ENCODE measurements at regions not wholly inside any gene's neighbourhood (a gene's known extent, or its start where the extent isn't known, plus 50 kb on each side); places are given as distances from the start of the nearest gene placed in this dataset.

- Mint-ChIP-seq H3K4me3 (no peak overlapping the region), H3K27me3 (ENCODE audit: low read depth) (no peaks in the 10 kb centered on the region), H3K9me3 (ENCODE audit: insufficient read depth) (no peaks in the 10 kb centered on the region), H3K36me3 (ENCODE audit: low read depth) (no peaks in the 10 kb centered on the region), H3K27ac (no peak overlapping the region), H3K4me1 (ENCODE audit: low read depth) (no peaks in the 10 kb centered on the region)
- no peak for ATAC-seq
- POLR2A ChIA-PET: no interaction called here
- no peak for DNase-seq
- CTCF ChIA-PET: no interaction called here
These were observed 534.8 kb downstream of the TCERG1L start for GRCh38 chr10:130776724-130777123.

- H3K36me3 Mint-ChIP-seq (ENCODE audit: low read depth): no peaks in the 10 kb centered on the region
- ChIA-PET POLR2A (no interaction called here), CTCF (no interaction called here)
- H3K4me1 Mint-ChIP-seq (ENCODE audit: low read depth): no peaks in the 10 kb centered on the region
- no peaks in the 10 kb centered on the region for H3K27me3 Mint-ChIP-seq (ENCODE audit: low read depth)
- H3K9me3 Mint-ChIP-seq (ENCODE audit: insufficient read depth): no peaks in the 10 kb centered on the region
- no peak overlapping the region for H3K27ac Mint-ChIP-seq
- no peak for DNase-seq
- no peak for ATAC-seq
- H3K4me3 Mint-ChIP-seq: no peak overlapping the region
These were observed 533.9 kb downstream of the TCERG1L start for GRCh38 chr10:130777507-130778165.

GRCh38 chr10:130778166-130778545 lies 533.4 kb downstream of the TCERG1L start:
- H3K9me3 Mint-ChIP-seq (ENCODE audit: insufficient read depth): no peaks in the 10 kb centered on the region
- no peak for ATAC-seq

GRCh38 chr10:130780763-130781162 lies 530.8 kb downstream of the TCERG1L start:
- no peaks in the 10 kb centered on the region for H3K9me3 Mint-ChIP-seq (ENCODE audit: insufficient read depth)
- H3K27me3 Mint-ChIP-seq (ENCODE audit: low read depth): no peaks in the 10 kb centered on the region
- ChIA-PET CTCF (no interaction called here), POLR2A (no interaction called here)
- H3K27ac Mint-ChIP-seq: no peak overlapping the region
- no peaks in the 10 kb centered on the region for H3K36me3 Mint-ChIP-seq (ENCODE audit: low read depth)
- no peak for DNase-seq
- H3K4me1 Mint-ChIP-seq (ENCODE audit: low read depth): no peaks in the 10 kb centered on the region
- H3K4me3 Mint-ChIP-seq: no peak overlapping the region
- ATAC-seq: no peak

More at GRCh38 chr10:130778166-130778545, 533.4 kb downstream of the TCERG1L start:
- Mint-ChIP-seq H3K36me3 (ENCODE audit: low read depth) (no peaks in the 10 kb centered on the region), H3K27me3 (ENCODE audit: low read depth) (no peaks in the 10 kb centered on the region), H3K4me3 (no peak overlapping the region), H3K27ac (no peak overlapping the region), H3K4me1 (ENCODE audit: low read depth) (no peaks in the 10 kb centered on the region)
- ChIA-PET CTCF (no interaction called here), POLR2A (no interaction called here)
- DNase-seq: no peak

- DNase-seq (no peak), ATAC-seq (no peak)
- Mint-ChIP-seq H3K9me3 (ENCODE audit: insufficient read depth) (no peaks in the 10 kb centered on the region), H3K4me3 (no peak overlapping the region), H3K36me3 (ENCODE audit: low read depth) (no peaks in the 10 kb centered on the region), H3K4me1 (ENCODE audit: low read depth) (no peaks in the 10 kb centered on the region), H3K27ac (no peak overlapping the region), H3K27me3 (ENCODE audit: low read depth) (no peaks in the 10 kb centered on the region)
- POLR2A ChIA-PET: no interaction called here
- CTCF ChIA-PET: no interaction called here
These were observed 530.3 kb downstream of the TCERG1L start for GRCh38 chr10:130781206-130781605.

- no peaks in the 10 kb centered on the region for H3K36me3 Mint-ChIP-seq (ENCODE audit: low read depth)
These were observed 529.9 kb downstream of the TCERG1L start for GRCh38 chr10:130781623-130782022.

GRCh38 chr10:130782467-130782866 lies 529.1 kb downstream of the TCERG1L start:
- ATAC-seq (no peak), DNase-seq (no peak)
- Mint-ChIP-seq H3K27ac (no peak overlapping the region), H3K4me3 (no peak overlapping the region), H3K9me3 (ENCODE audit: insufficient read depth) (no peaks in the 10 kb centered on the region), H3K4me1 (ENCODE audit: low read depth) (no peaks in the 10 kb centered on the region), H3K36me3 (ENCODE audit: low read depth) (no peaks in the 10 kb centered on the region), H3K27me3 (ENCODE audit: low read depth) (no peaks in the 10 kb centered on the region)
- ChIA-PET POLR2A (no interaction called here), CTCF (no interaction called here)

More at GRCh38 chr10:130781623-130782022, 529.9 kb downstream of the TCERG1L start:
- Mint-ChIP-seq H3K27ac (no peak overlapping the region), H3K9me3 (ENCODE audit: insufficient read depth) (no peaks in the 10 kb centered on the region), H3K27me3 (ENCODE audit: low read depth) (no peaks in the 10 kb centered on the region), H3K4me3 (no peak overlapping the region), H3K4me1 (ENCODE audit: low read depth) (no peaks in the 10 kb centered on the region)
- no peak for ATAC-seq
- CTCF ChIA-PET: no interaction called here
- no peak for DNase-seq
- POLR2A ChIA-PET: no interaction called here

- Mint-ChIP-seq H3K4me3 (no peak overlapping the region), H3K27me3 (ENCODE audit: low read depth) (no peaks in the 10 kb centered on the region), H3K9me3 (ENCODE audit: insufficient read depth) (no peaks in the 10 kb centered on the region), H3K27ac (no peak overlapping the region), H3K36me3 (ENCODE audit: low read depth) (no peaks in the 10 kb centered on the region), H3K4me1 (ENCODE audit: low read depth) (no peaks in the 10 kb centered on the region)
- DNase-seq: no peak
- CTCF ChIA-PET: no interaction called here
- ATAC-seq: no peak
- POLR2A ChIA-PET: no interaction called here
These were observed 527.2 kb downstream of the TCERG1L start for GRCh38 chr10:130784326-130784725.

- H3K36me3 Mint-ChIP-seq (ENCODE audit: low read depth): no peaks in the 10 kb centered on the region
- no peaks in the 10 kb centered on the region for H3K4me1 Mint-ChIP-seq (ENCODE audit: low read depth)
- ATAC-seq (no peak), DNase-seq (no peak)
- no peaks in the 10 kb centered on the region for H3K27me3 Mint-ChIP-seq (ENCODE audit: low read depth)
- POLR2A ChIA-PET: no interaction called here
- no peak overlapping the region for H3K27ac Mint-ChIP-seq
- H3K9me3 Mint-ChIP-seq (ENCODE audit: insufficient read depth): no peaks in the 10 kb centered on the region
- no peak overlapping the region for H3K4me3 Mint-ChIP-seq
- CTCF ChIA-PET: no interaction called here
These were observed 525.1 kb downstream of the TCERG1L start for GRCh38 chr10:130786365-130786966.

GRCh38 chr10:130787243-130787642 lies 524.3 kb downstream of the TCERG1L start:
- Mint-ChIP-seq H3K9me3 (ENCODE audit: insufficient read depth) (no peaks in the 10 kb centered on the region), H3K4me1 (ENCODE audit: low read depth) (no peaks in the 10 kb centered on the region), H3K27me3 (ENCODE audit: low read depth) (no peaks in the 10 kb centered on the region), H3K36me3 (ENCODE audit: low read depth) (no peaks in the 10 kb centered on the region), H3K4me3 (no peak overlapping the region), H3K27ac (no peak overlapping the region)
- ChIA-PET POLR2A (no interaction called here), CTCF (no interaction called here)
- no peak for ATAC-seq
- no peak for DNase-seq

GRCh38 chr10:130787821-130788220 lies 523.7 kb downstream of the TCERG1L start:
- Mint-ChIP-seq H3K4me3 (no peak overlapping the region), H3K4me1 (ENCODE audit: low read depth) (no peaks in the 10 kb centered on the region), H3K9me3 (ENCODE audit: insufficient read depth) (no peaks in the 10 kb centered on the region), H3K27me3 (ENCODE audit: low read depth) (no peaks in the 10 kb centered on the region), H3K36me3 (ENCODE audit: low read depth) (no peaks in the 10 kb centered on the region), H3K27ac (no peak overlapping the region)
- ATAC-seq (no peak), DNase-seq (no peak)
- ChIA-PET CTCF (no interaction called here), POLR2A (no interaction called here)

GRCh38 chr10:130790339-130790738 lies 521.2 kb downstream of the TCERG1L start:
- POLR2A ChIA-PET: no interaction called here

More at GRCh38 chr10:130790339-130790738, 521.2 kb downstream of the TCERG1L start:
- Mint-ChIP-seq H3K36me3 (ENCODE audit: low read depth) (no peaks in the 10 kb centered on the region), H3K9me3 (ENCODE audit: insufficient read depth) (no peaks in the 10 kb centered on the region), H3K4me3 (no peak overlapping the region), H3K27ac (no peak overlapping the region), H3K4me1 (ENCODE audit: low read depth) (no peaks in the 10 kb centered on the region), H3K27me3 (ENCODE audit: low read depth) (no peaks in the 10 kb centered on the region)
- ATAC-seq (peak; percentile 27), DNase-seq (no peak)
- CTCF ChIA-PET: no interaction called here

Measured in activated CD8-positive, alpha-beta T cell treated with anti-CD3 and anti-CD28 coated beads, Interleukin-2, amount 10 ng/mL, durations not matched to agents 7 days and 5 days (primary cell).